ENCODE measurements at regions not wholly inside any gene's neighbourhood (a gene's known extent, or its start where the extent isn't known, plus 50 kb on each side); places are given as distances from the start of the nearest gene placed in this dataset.
"Not testable (repeated sequence)": the region's sequence is repeated elsewhere in the genome, so short reads cannot be mapped to it uniquely, and the experiment has no call there.

GRCh38 chr4:160044693-160045092 is 941.8 kb downstream of the RAPGEF2 start:
- H3K4me3 ChIP-seq = no peak overlapping the region
- H3K27ac ChIP-seq = no peak overlapping the region
- TF ChIP-seq FOXP2 (optimal IDR thresholded peaks at IDR 0.05; ENCODE audit: control extremely low read depth, extremely low read length, insufficient read depth) = no peak
- no peak for TF ChIP-seq EZH2 (IDR thresholded peaks at IDR 0.05)
- no peak for TF ChIP-seq POLR2AphosphoS5 (IDR thresholded peaks at IDR 0.05; ENCODE audit: borderline replicate concordance, low read depth, low read length)
- DNase-seq (ENCODE audit: low read depth, low spot score) = no peak
- H3K36me3 ChIP-seq (ENCODE audit: insufficient read depth, low read length) = no peaks in the 10 kb centered on the region
- no peak overlapping the region for H3K9ac ChIP-seq (ENCODE audit: insufficient read length)
- no peaks in the 10 kb centered on the region; the same call in 1 of the 2 replicates for H3K9me3 ChIP-seq (ENCODE audit: low read depth, low read length)

- Histone ChIP-seq H3K9me3 (ENCODE audit: low read depth, low read length) (no peaks in the 10 kb centered on the region), H3K9ac (ENCODE audit: insufficient read length) (no peak overlapping the region), H3K4me3 (no peak overlapping the region), H3K36me3 (ENCODE audit: insufficient read depth, low read length) (no peaks in the 10 kb centered on the region), H3K27ac (no peak overlapping the region)
- no peak for TF ChIP-seq FOXP2 (optimal IDR thresholded peaks at IDR 0.05; ENCODE audit: control extremely low read depth, extremely low read length, insufficient read depth)
- TF ChIP-seq POLR2AphosphoS5 (IDR thresholded peaks at IDR 0.05; ENCODE audit: borderline replicate concordance, low read depth, low read length) = no peak
- TF ChIP-seq EZH2 (IDR thresholded peaks at IDR 0.05) = no peak
- no peak for DNase-seq (ENCODE audit: low read depth, low spot score)
These were observed 979.7 kb downstream of the RAPGEF2 start for GRCh38 chr4:160082432-160083207.

GRCh38 chr4:160091631-160092030 is 988.8 kb downstream of the RAPGEF2 start:
- H3K36me3 ChIP-seq (ENCODE audit: insufficient read depth, low read length) = no peaks in the 10 kb centered on the region
- H3K9ac ChIP-seq (ENCODE audit: insufficient read length) = no peak overlapping the region
- no peak for DNase-seq (ENCODE audit: low read depth, low spot score)
- no peaks in the 10 kb centered on the region for H3K9me3 ChIP-seq (ENCODE audit: low read depth, low read length)
- no peak for TF ChIP-seq FOXP2 (optimal IDR thresholded peaks at IDR 0.05; ENCODE audit: control extremely low read depth, extremely low read length, insufficient read depth)
- TF ChIP-seq POLR2AphosphoS5 (IDR thresholded peaks at IDR 0.05; ENCODE audit: borderline replicate concordance, low read depth, low read length) = no peak
- no peak for TF ChIP-seq EZH2 (IDR thresholded peaks at IDR 0.05)
- H3K27ac ChIP-seq = no peak overlapping the region
- H3K4me3 ChIP-seq = no peak overlapping the region

GRCh38 chr4:160100316-160100715 is 997.4 kb downstream of the RAPGEF2 start:
- H3K4me3 ChIP-seq = no peak overlapping the region
- H3K9me3 ChIP-seq (ENCODE audit: low read depth, low read length) = no peaks in the 10 kb centered on the region
- DNase-seq (ENCODE audit: low read depth, low spot score) = no peak
- no peaks in the 10 kb centered on the region for H3K36me3 ChIP-seq (ENCODE audit: insufficient read depth, low read length)
- no peak overlapping the region for H3K9ac ChIP-seq (ENCODE audit: insufficient read length)
- TF ChIP-seq EZH2 (IDR thresholded peaks at IDR 0.05) (no peak), POLR2AphosphoS5 (IDR thresholded peaks at IDR 0.05; ENCODE audit: borderline replicate concordance, low read depth, low read length) (no peak), FOXP2 (optimal IDR thresholded peaks at IDR 0.05; ENCODE audit: control extremely low read depth, extremely low read length, insufficient read depth) (no peak)
- no peak overlapping the region for H3K27ac ChIP-seq

GRCh38 chr4:160110891-160111290 is 1008.0 kb downstream of the RAPGEF2 start:
- Histone ChIP-seq H3K36me3 (ENCODE audit: insufficient read depth, low read length) (no peaks in the 10 kb centered on the region), H3K4me3 (no peak overlapping the region), H3K9me3 (ENCODE audit: low read depth, low read length) (no peaks in the 10 kb centered on the region), H3K27ac (no peak overlapping the region), H3K9ac (ENCODE audit: insufficient read length) (no peak overlapping the region)
- no peak for TF ChIP-seq FOXP2 (optimal IDR thresholded peaks at IDR 0.05; ENCODE audit: control extremely low read depth, extremely low read length, insufficient read depth)
- no peak for TF ChIP-seq EZH2 (IDR thresholded peaks at IDR 0.05)
- TF ChIP-seq POLR2AphosphoS5 (IDR thresholded peaks at IDR 0.05; ENCODE audit: borderline replicate concordance, low read depth, low read length) = no peak
- DNase-seq (ENCODE audit: low read depth, low spot score) = no peak

GRCh38 chr4:160117686-160118085 is 1014.8 kb downstream of the RAPGEF2 start:
- Histone ChIP-seq H3K4me3 (no peak overlapping the region), H3K9ac (ENCODE audit: insufficient read length) (no peak overlapping the region), H3K9me3 (ENCODE audit: low read depth, low read length) (no peaks in the 10 kb centered on the region), H3K36me3 (ENCODE audit: insufficient read depth, low read length) (no peaks in the 10 kb centered on the region), H3K27ac (no peak overlapping the region)
- TF ChIP-seq POLR2AphosphoS5 (IDR thresholded peaks at IDR 0.05; ENCODE audit: borderline replicate concordance, low read depth, low read length) (no peak), FOXP2 (optimal IDR thresholded peaks at IDR 0.05; ENCODE audit: control extremely low read depth, extremely low read length, insufficient read depth) (no peak), EZH2 (IDR thresholded peaks at IDR 0.05) (no peak)
- no peak for DNase-seq (ENCODE audit: low read depth, low spot score)

- H3K36me3 ChIP-seq (ENCODE audit: insufficient read depth, low read length); H3K9ac ChIP-seq (ENCODE audit: insufficient read length); H3K4me3 ChIP-seq; H3K9me3 ChIP-seq (ENCODE audit: low read depth, low read length); DNase-seq (ENCODE audit: low read depth, low spot score); H3K27ac ChIP-seq: not testable (repeated sequence)
These were observed 1022.9 kb downstream of the RAPGEF2 start for GRCh38 chr4:160125576-160126287.

GRCh38 chr4:160127211-160127610 is 1024.3 kb downstream of the RAPGEF2 start:
- no peak for TF ChIP-seq POLR2AphosphoS5 (IDR thresholded peaks at IDR 0.05; ENCODE audit: borderline replicate concordance, low read depth, low read length)
- TF ChIP-seq FOXP2 (optimal IDR thresholded peaks at IDR 0.05; ENCODE audit: control extremely low read depth, extremely low read length, insufficient read depth) = no peak
- no peak for TF ChIP-seq EZH2 (IDR thresholded peaks at IDR 0.05)

More at GRCh38 chr4:160127211-160127610, 1024.3 kb downstream of the RAPGEF2 start:
- no peak for DNase-seq (ENCODE audit: low read depth, low spot score)
- Histone ChIP-seq H3K36me3 (ENCODE audit: insufficient read depth, low read length) (no peaks in the 10 kb centered on the region), H3K9ac (ENCODE audit: insufficient read length) (no peak overlapping the region), H3K4me3 (no peak overlapping the region), H3K27ac (no peak overlapping the region), H3K9me3 (ENCODE audit: low read depth, low read length) (no peaks in the 10 kb centered on the region; the same call in 1 of the 2 replicates)
